HepG2 (cell line): ENCODE measurements at regions not wholly inside any gene's neighbourhood (a gene's known extent, or its start where the extent isn't known, plus 50 kb on each side); places are given as distances from the start of the nearest gene placed in this dataset.

Experiments used
- ATAC-seq: fragments of 200-7000 bp; cut with Tn5 transposase; 3 replicates; pipeline ENCODE4 v1.9.1; 2020; ENCODE audit warnings: mild to moderate bottlenecking, moderate library complexity
- BruUV-seq: library from RNA; stranded (reverse); fragments of 400-500 nt; replicated peaks from 2 replicates; lab custom pipeline; 2021; lab: Mats Ljungman, UMichigan
- CTCF ChIA-PET: fragments of 300-600 bp; formaldehyde crosslinking; extraction: SDS; loops from one replicate; lab custom pipeline; 2021; ENCODE audit warnings: low total read pairs, inconsistent platforms, low intra/inter-chr PET ratio; lab: Yijun Ruan, JAX
- POLR2A ChIA-PET: fragments of 350-600 bp; sonication (Branson Sonifier 250); formaldehyde crosslinking; loops from one replicate; lab custom pipeline; 2020; ENCODE audit warnings: antibody characterized with exemption, inconsistent platforms; lab: Yijun Ruan, JAX
- DNase-seq: peaks from one replicate; pipeline ENCODE4 v3.0.0-alpha.2; 2015; ENCODE audit warnings: low spot score
- FAIRE-seq: peaks from 3 replicates; lab custom pipeline; 2011; peaks lifted over from hg19 to GRCh38; lab: Jason Lieb, UNC
- H2AFZ ChIP-seq: one replicate; pipeline ENCODE4 v1.6.1; 2011; ENCODE audit warnings: low read length, inconsistent platforms
- H3K27ac ChIP-seq: fragments of 300-600 bp; 3 replicates; pipeline ENCODE4 v1.8.0; 2011; ENCODE audit warnings: mixed run types, mild to moderate bottlenecking, mixed read lengths, low read length, inconsistent platforms; ENCODE audit not compliant: insufficient read depth; ENCODE audit errors: extremely low read length
- H3K27me3 ChIP-seq, 2 experiments: fragments of 200-600 bp in 1 of 2; 2 replicates in 1 of 2; 3 replicates in 1 of 2; pipeline versions ENCODE4 v1.6.0 to v1.8.0; 2011; ENCODE audit warnings: low read length in 2 of 2, mild to moderate bottlenecking in 2 of 2, moderate library complexity in 2 of 2, inconsistent platforms in 1 of 2; ENCODE audit not compliant: insufficient read depth in 2 of 2, control insufficient read depth in 1 of 2
- H3K36me3 ChIP-seq, 2 experiments: fragments of 200-600 bp in 1 of 2; replicated peaks in 1 of 2; 2 replicates in 1 of 2; 3 replicates in 1 of 2; pipeline versions ENCODE4 v1.5.1 to v1.8.0; 2011; ENCODE audit warnings: low read length in 2 of 2, inconsistent platforms in 1 of 2; ENCODE audit not compliant: insufficient read depth in 2 of 2, control insufficient read depth in 1 of 2
- H3K4me1 ChIP-seq: 2 replicates; pipeline ENCODE4 v1.5.1; 2012; ENCODE audit warnings: low read length, inconsistent platforms; ENCODE audit not compliant: insufficient read depth
- H3K4me2 ChIP-seq: 2 replicates; pipeline ENCODE4 v1.6.0; 2011; ENCODE audit warnings: low read depth, low read length, inconsistent platforms
- H3K4me3 ChIP-seq, 3 experiments: fragments of 200-600 bp in 1 of 3; sonication (generic), shearing (Covaris generic) in 1 of 3; replicated peaks in 1 of 3; 2 replicates each; pipeline ENCODE4 v1.5.1; 2011 to 2016; ENCODE audit warnings: low read length in 3 of 3, inconsistent platforms in 2 of 3, low read depth in 2 of 3, mild to moderate bottlenecking in 2 of 3, control low read depth in 1 of 3, mixed read lengths in 1 of 3; ENCODE audit not compliant: insufficient read depth in 1 of 3
- H3K79me2 ChIP-seq: one replicate; pipeline ENCODE4 v1.6.1; 2011; ENCODE audit warnings: low read length, inconsistent platforms; ENCODE audit not compliant: insufficient read depth
- H3K9ac ChIP-seq: 2 replicates; pipeline ENCODE4 v1.6.0; 2011; ENCODE audit warnings: mild to moderate bottlenecking, low read depth, low read length, inconsistent platforms; ENCODE audit not compliant: insufficient read depth
- H3K9me3 ChIP-seq: 2 replicates; pipeline ENCODE4 v1.5.1; 2012; ENCODE audit warnings: mild to moderate bottlenecking, low read length
- H4K20me1 ChIP-seq: 2 replicates; pipeline ENCODE4 v1.6.0; 2011; ENCODE audit warnings: inconsistent platforms, mild to moderate bottlenecking, low read length, moderate library complexity; ENCODE audit not compliant: insufficient read depth
- CAMTA2 ChIP-seq: sonication (generic); formaldehyde crosslinking; IDR thresholded peaks from 2 replicates; pipeline ENCODE4 v1.4.0; 2020; ENCODE audit warnings: mild to moderate bottlenecking, missing genetic modification reagents, borderline replicate concordance
- EP300 ChIP-seq, 3 experiments: sonication (generic) in 1 of 3; formaldehyde crosslinking in 1 of 3; IDR thresholded peaks; 2 replicates each; pipeline versions ENCODE4 v1.5.1 to v1.6.1; 2011 to 2020; ENCODE audit warnings: low read depth in 2 of 3, low read length in 2 of 3, borderline replicate concordance in 1 of 3, improper control_type of control experiment in 1 of 3, mild to moderate bottlenecking in 1 of 3, missing genetic modification reagents in 1 of 3, moderate library complexity in 1 of 3
- FOXK1 ChIP-seq: sonication (generic); formaldehyde crosslinking; IDR thresholded peaks from 2 replicates; pipeline ENCODE4 v1.4.0; 2020; ENCODE audit warnings: low read depth, missing genetic modification reagents, borderline replicate concordance
- HIVEP1 ChIP-seq: sonication (generic); formaldehyde crosslinking; IDR thresholded peaks from 2 replicates; pipeline ENCODE4 v1.4.0; 2020; ENCODE audit warnings: mild to moderate bottlenecking, missing genetic modification reagents
- KDM5A ChIP-seq: fragments of 200-600 bp; sonication (generic); IDR thresholded peaks from 2 replicates; pipeline ENCODE4 v1.7.0; 2018; ENCODE audit warnings: antibody characterized with exemption, mild to moderate bottlenecking, low read length, borderline replicate concordance
- KLF12 ChIP-seq: sonication (generic); formaldehyde crosslinking; IDR thresholded peaks from 2 replicates; pipeline ENCODE4 v1.4.0; 2020; ENCODE audit warnings: missing genetic modification reagents, borderline replicate concordance
- KLF9 ChIP-seq: IDR thresholded peaks from 2 replicates; pipeline ENCODE4 v1.6.1; 2016; ENCODE audit warnings: low read depth
- NKX3-1 ChIP-seq: sonication (generic); formaldehyde crosslinking; IDR thresholded peaks from 2 replicates; pipeline ENCODE4 v1.5.0; 2020; ENCODE audit warnings: missing genetic modification reagents
- RFX1 ChIP-seq: fragments of 450-650 bp; IDR thresholded peaks from 2 replicates; pipeline ENCODE4 v1.6.1; 2017
- SAP130 ChIP-seq: IDR thresholded peaks from 2 replicates; pipeline ENCODE4 v1.6.1; 2016; ENCODE audit warnings: low read depth
- ZBTB21 ChIP-seq: sonication (generic); formaldehyde crosslinking; IDR thresholded peaks from 2 replicates; pipeline ENCODE4 v1.4.0; 2020; ENCODE audit warnings: missing genetic modification reagents
- ZBTB38 ChIP-seq: sonication (generic); formaldehyde crosslinking; IDR thresholded peaks from 2 replicates; pipeline ENCODE4 v1.5.1; 2020; ENCODE audit warnings: mild to moderate bottlenecking, missing genetic modification reagents
- ZNF569 ChIP-seq: sonication (generic); formaldehyde crosslinking; IDR thresholded peaks from 2 replicates; pipeline ENCODE4 v1.5.0; 2020; ENCODE audit warnings: mild to moderate bottlenecking, missing genetic modification reagents, moderate library complexity, borderline replicate concordance
- ZNF670 ChIP-seq: sonication (generic); formaldehyde crosslinking; IDR thresholded peaks from 2 replicates; pipeline ENCODE4 v1.8.0; 2022; ENCODE audit warnings: mild to moderate bottlenecking, missing genetic modification reagents, borderline replicate concordance
- WGBS: methylation state at CpG from one replicate; pipeline ENCODE4 v1.1.6; 2017; ENCODE audit warnings: low lambda C conversion rate; 5-methylcytosine and 5-hydroxymethylcytosine counted together
- in situ Hi-C: cut with HindIII; loops from 2 replicates; pipeline ENCODE4 v1.10.0; 2017; ENCODE audit warnings: low pct_unique_long_range_greater_than_20kb; ENCODE audit not compliant: extremely low pct_ligation_motif_present
- intact Hi-C: fragments of 100-400 bp; cut with micrococcal nuclease; formaldehyde crosslinking; loops from one replicate; pipeline ENCODE4 v1.10.0; 2022; ENCODE audit not compliant: unreplicated experiment
- TF ChIP-seq, protein P1 (sequence below): sonication (generic); formaldehyde crosslinking; IDR thresholded peaks from 2 replicates; pipeline ENCODE4 v1.8.1; 2023; ENCODE audit warnings: missing genetic modification reagents, inconsistent platforms, borderline replicate concordance
- TF ChIP-seq, protein P2 (sequence below): sonication (generic); formaldehyde crosslinking; conservative IDR thresholded peaks from 2 replicates; pipeline ENCODE4 v1.8.0; 2022; ENCODE audit warnings: low read depth, missing genetic modification reagents
- TF ChIP-seq, protein P3 (sequence below): IDR thresholded peaks from 2 replicates; pipeline ENCODE4 v1.6.1; 2016; ENCODE audit warnings: mild to moderate bottlenecking, missing biosample characterization, missing genetic modification reagents
- TF ChIP-seq, protein P4 (sequence below): sonication (generic); formaldehyde crosslinking; IDR thresholded peaks from 2 replicates; pipeline ENCODE4 v1.5.1; 2020; ENCODE audit warnings: missing genetic modification reagents, mild to moderate bottlenecking, borderline replicate concordance

DNA sequence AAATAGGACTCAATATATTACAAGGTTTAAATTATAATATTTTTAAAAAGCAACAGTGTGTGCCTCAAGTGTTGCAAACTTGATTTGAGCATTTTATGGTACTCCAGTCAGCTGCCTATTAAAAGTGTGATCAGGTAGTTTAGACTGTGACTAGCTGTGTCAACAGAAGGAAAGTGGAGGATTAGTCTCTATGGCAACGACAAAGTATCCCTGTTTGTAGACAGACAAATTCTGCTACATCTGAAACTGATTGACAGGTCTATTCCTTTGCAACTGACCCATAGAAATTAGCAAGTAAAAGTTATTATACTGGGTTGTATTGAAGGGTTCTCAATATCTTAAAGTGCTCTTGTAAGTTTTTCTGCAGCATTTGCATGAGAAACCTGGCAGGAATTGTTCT lies 249.8 kb upstream of the ARRDC3 start (continued):
- TF ChIP-seq EP300 (IDR thresholded peaks at IDR 0.05; ENCODE audit: low read depth in 2 of 2, low read length in 2 of 2) (no peak), EP300 (CRISPR knock-in tag; IDR thresholded peaks at IDR 0.05; ENCODE audit: borderline replicate concordance) (no peak), ZBTB38 (no peak), KLF12 (CRISPR knock-in tag) (no peak)
- TF ChIP-seq, protein P1, sequence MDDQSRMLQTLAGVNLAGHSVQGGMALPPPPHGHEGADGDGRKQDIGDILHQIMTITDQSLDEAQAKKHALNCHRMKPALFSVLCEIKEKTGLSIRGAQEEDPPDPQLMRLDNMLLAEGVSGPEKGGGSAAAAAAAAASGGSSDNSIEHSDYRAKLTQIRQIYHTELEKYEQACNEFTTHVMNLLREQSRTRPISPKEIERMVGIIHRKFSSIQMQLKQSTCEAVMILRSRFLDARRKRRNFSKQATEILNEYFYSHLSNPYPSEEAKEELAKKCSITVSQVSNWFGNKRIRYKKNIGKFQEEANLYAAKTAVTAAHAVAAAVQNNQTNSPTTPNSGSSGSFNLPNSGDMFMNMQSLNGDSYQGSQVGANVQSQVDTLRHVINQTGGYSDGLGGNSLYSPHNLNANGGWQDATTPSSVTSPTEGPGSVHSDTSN: no peak

DNA sequence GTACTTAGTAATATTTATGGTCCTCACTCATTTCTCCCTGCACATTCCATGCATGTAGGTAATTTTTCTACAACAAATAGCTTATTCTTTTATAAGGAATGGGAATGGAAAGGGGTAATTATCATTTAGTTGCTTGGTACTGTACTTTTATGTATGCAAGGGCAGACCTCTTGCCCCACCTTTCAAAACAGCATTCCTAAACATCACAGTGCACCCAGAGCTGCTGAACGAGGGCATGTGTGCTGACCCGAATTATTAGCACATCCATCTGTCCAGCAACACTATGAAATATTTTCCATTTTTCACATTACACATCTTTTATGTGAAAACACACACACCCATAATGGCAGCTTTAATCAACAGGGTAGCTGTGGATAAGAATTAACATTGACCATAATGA lies 228.6 kb upstream of the ARRDC3 start:
- Histone ChIP-seq H3K79me2 (no peaks in the 10 kb centered on the region), H3K27me3 (no peaks in the 10 kb centered on the region), H3K27ac (no peak overlapping the region), H3K4me3 (no peak overlapping the region), H3K36me3 (no peaks in the 10 kb centered on the region), H3K4me2 (no peak overlapping the region), H2AFZ (no peak overlapping the region), H3K9me3 (no peaks in the 10 kb centered on the region), H4K20me1 (no peaks in the 10 kb centered on the region), H3K4me1 (no peaks in the 10 kb centered on the region), H3K9ac (no peak overlapping the region)
- TF ChIP-seq HIVEP1 (CRISPR knock-in tag) (no peak), RFX1 (no peak), KDM5A (no peak), SAP130 (CRISPR knock-in tag) (no peak), ZBTB21 (CRISPR knock-in tag) (no peak), ZNF569 (CRISPR knock-in tag) (no peak), KLF9 (CRISPR knock-in tag) (no peak), FOXK1 (CRISPR knock-in tag) (no peak), CAMTA2 (no peak), ZNF670 (no peak), NKX3-1 (CRISPR knock-in tag) (no peak)
- TF ChIP-seq, protein P2, sequence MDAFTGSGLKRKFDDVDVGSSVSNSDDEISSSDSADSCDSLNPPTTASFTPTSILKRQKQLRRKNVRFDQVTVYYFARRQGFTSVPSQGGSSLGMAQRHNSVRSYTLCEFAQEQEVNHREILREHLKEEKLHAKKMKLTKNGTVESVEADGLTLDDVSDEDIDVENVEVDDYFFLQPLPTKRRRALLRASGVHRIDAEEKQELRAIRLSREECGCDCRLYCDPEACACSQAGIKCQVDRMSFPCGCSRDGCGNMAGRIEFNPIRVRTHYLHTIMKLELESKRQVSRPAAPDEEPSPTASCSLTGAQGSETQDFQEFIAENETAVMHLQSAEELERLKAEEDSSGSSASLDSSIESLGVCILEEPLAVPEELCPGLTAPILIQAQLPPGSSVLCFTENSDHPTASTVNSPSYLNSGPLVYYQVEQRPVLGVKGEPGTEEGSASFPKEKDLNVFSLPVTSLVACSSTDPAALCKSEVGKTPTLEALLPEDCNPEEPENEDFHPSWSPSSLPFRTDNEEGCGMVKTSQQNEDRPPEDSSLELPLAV (CRISPR knock-in tag): no peak
- TF ChIP-seq, protein P3, sequence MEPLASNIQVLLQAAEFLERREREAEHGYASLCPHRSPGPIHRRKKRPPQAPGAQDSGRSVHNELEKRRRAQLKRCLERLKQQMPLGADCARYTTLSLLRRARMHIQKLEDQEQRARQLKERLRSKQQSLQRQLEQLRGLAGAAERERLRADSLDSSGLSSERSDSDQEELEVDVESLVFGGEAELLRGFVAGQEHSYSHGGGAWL (CRISPR knock-in tag): no peak
- TF ChIP-seq, protein P4, sequence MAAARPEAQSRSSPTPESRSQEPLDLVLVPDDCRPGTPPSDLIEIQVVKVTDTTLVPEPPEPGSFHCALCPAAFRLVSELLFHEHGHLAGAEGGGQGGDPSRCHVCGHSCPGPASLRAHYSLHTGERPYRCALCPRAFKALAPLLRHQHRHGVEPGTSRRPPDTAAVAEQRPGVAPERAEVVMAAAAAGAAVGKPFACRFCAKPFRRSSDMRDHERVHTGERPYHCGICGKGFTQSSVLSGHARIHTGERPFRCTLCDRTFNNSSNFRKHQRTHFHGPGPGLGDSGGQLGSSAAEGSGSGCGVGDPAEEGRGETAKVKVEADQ (CRISPR knock-in tag): no peak
- ATAC-seq (no peak), DNase-seq (no peak), FAIRE-seq (no peak)
- intact Hi-C loops: no loop called here
- CTCF ChIA-PET: no interaction called here
- POLR2A ChIA-PET: no interaction called here
- BruUV-seq: no TSS peak
- in situ Hi-C loops: no loop called here
- WGBS: 0% methylated on average over 2 of the region's 2 CpGs
